GM12878 (cell line): ENCODE measurements at regions not wholly inside any gene's neighbourhood (a gene's known extent, or its start where the extent isn't known, plus 50 kb on each side); places are given as distances from the start of the nearest gene placed in this dataset.
A peak's percentile ranks its signal among the peaks of the same experiment; 100 is the strongest.

Experiments used
- ATAC-seq: fragments of 200-7000 bp; cut with Tn5 transposase; 3 replicates; pipeline ENCODE4 v1.9.1; 2020; ENCODE audit warnings: mild to moderate bottlenecking, moderate library complexity
- BruUV-seq: library from RNA; stranded (reverse); fragments of 400-500 nt; replicated peaks from 2 replicates; lab custom pipeline; 2021; lab: Mats Ljungman, UMichigan
- CTCF ChIA-PET: fragments of 300-600 bp; sonication (Branson Sonifier 250); formaldehyde crosslinking; extraction: SDS; loops from one replicate; lab custom pipeline; 2021; ENCODE audit warnings: inconsistent platforms; lab: Yijun Ruan, JAX
- POLR2A ChIA-PET: fragments of 350-600 bp; formaldehyde crosslinking; extraction: SDS; loops from one replicate; lab custom pipeline; 2021; ENCODE audit warnings: inconsistent platforms; lab: Charles Lee
- RAD21 ChIA-PET: fragments of 300-600 bp; sonication (Branson Sonifier 250); formaldehyde crosslinking; loops from one replicate; lab custom pipeline; 2023; ENCODE audit warnings: antibody characterized with exemption; ENCODE audit not compliant: unreplicated experiment; lab: Charles Lee
- SMC1A ChIA-PET: fragments of 300-600 bp; sonication (Branson Sonifier 250); formaldehyde crosslinking; loops from one replicate; lab custom pipeline; 2023; ENCODE audit not compliant: unreplicated experiment, uncharacterized antibody; lab: Charles Lee
- DNase-seq: peaks from one replicate; pipeline ENCODE4 v3.0.0-alpha.2; 2011; ENCODE audit warnings: low read depth, low spot score
- FAIRE-seq: peaks from 3 replicates; lab custom pipeline; 2011; peaks lifted over from hg19 to GRCh38; lab: Jason Lieb, UNC
- H2AFZ ChIP-seq: 2 replicates; pipeline ENCODE4 v1.6.0; 2011; ENCODE audit warnings: low read depth, low read length, control low read depth; ENCODE audit not compliant: control insufficient read depth
- H3K27ac ChIP-seq: 2 replicates; pipeline ENCODE4 v1.5.1; 2011; ENCODE audit warnings: control low read depth; ENCODE audit not compliant: control insufficient read depth, insufficient read depth
- H3K27me3 ChIP-seq, 2 experiments: replicated peaks in 1 of 2; 2 replicates each; pipeline versions ENCODE4 v1.6.0 to v1.6.1; 2011; ENCODE audit warnings: low read length in 1 of 2; ENCODE audit not compliant: control insufficient read depth in 2 of 2, insufficient read depth in 2 of 2
- H3K36me3 ChIP-seq, 2 experiments: 2 replicates each; pipeline ENCODE4 v1.5.1; 2011; ENCODE audit warnings: low read length in 1 of 2; ENCODE audit not compliant: control insufficient read depth in 2 of 2, insufficient read depth in 2 of 2
- H3K4me1 ChIP-seq: 2 replicates; pipeline ENCODE4 v1.6.1; 2011; ENCODE audit warnings: mild to moderate bottlenecking, low read length, moderate library complexity, mixed read lengths; ENCODE audit not compliant: control insufficient read depth, insufficient read depth
- H3K4me2 ChIP-seq: 2 replicates; pipeline ENCODE4 v1.6.0; 2011; ENCODE audit warnings: control low read depth; ENCODE audit not compliant: control insufficient read depth, insufficient read depth
- H3K4me3 ChIP-seq: fragments of 200-600 bp; sonication (generic); 2 replicates; pipeline ENCODE4 v1.5.1; 2016
- H3K79me2 ChIP-seq: 2 replicates; pipeline ENCODE4 v1.6.0; 2011; ENCODE audit warnings: low read length; ENCODE audit not compliant: control insufficient read depth, insufficient read depth
- H3K9ac ChIP-seq: 2 replicates; pipeline ENCODE4 v1.8.0; 2011; ENCODE audit warnings: low read length, control low read depth, mixed read lengths; ENCODE audit not compliant: control insufficient read depth, insufficient read depth
- H3K9me3 ChIP-seq: replicated peaks from 3 replicates; pipeline ENCODE4 v1.5.1; 2011; ENCODE audit warnings: mild to moderate bottlenecking, low read length; ENCODE audit not compliant: control insufficient read depth, insufficient read depth
- H4K20me1 ChIP-seq: 2 replicates; pipeline ENCODE4 v1.6.0; 2011; ENCODE audit not compliant: control insufficient read depth, insufficient read depth
- BACH1 ChIP-seq: fragments of 450-650 bp; IDR thresholded peaks from 2 replicates; pipeline ENCODE4 v1.6.1; 2017; ENCODE audit warnings: mild to moderate bottlenecking, borderline replicate concordance
- DPF2 ChIP-seq: fragments of 450-650 bp; IDR thresholded peaks from 2 replicates; pipeline ENCODE4 v1.6.1; 2017; ENCODE audit warnings: mild to moderate bottlenecking
- JUNB ChIP-seq: IDR thresholded peaks from 2 replicates; pipeline ENCODE4 v1.6.1; 2016; ENCODE audit warnings: antibody characterized with exemption, mild to moderate bottlenecking
- POU2F2 ChIP-seq: IDR thresholded peaks from 3 replicates; pipeline ENCODE4 v1.6.1; 2011; ENCODE audit warnings: low read depth, mild to moderate bottlenecking, low read length, borderline replicate concordance
- SREBF1 ChIP-seq: IDR thresholded peaks from 2 replicates; pipeline ENCODE4 v1.6.1; 2012; ENCODE audit warnings: mild to moderate bottlenecking, low read length
- ZNF24 ChIP-seq: fragments of 450-650 bp; IDR thresholded peaks from 2 replicates; pipeline ENCODE4 v1.6.1; 2017; ENCODE audit warnings: antibody characterized with exemption, mild to moderate bottlenecking
- WGBS: methylation state at CpG from one replicate; pipeline ENCODE4 v1.1.6; 2016; ENCODE audit warnings: low lambda C conversion rate; ENCODE audit not compliant: insufficient replicate concordance, insufficient coverage; ENCODE audit errors: missing lambda C conversion rate; 5-methylcytosine and 5-hydroxymethylcytosine counted together
- in situ Hi-C: fragments of 300-500 bp; cut with MboI; formaldehyde crosslinking; loops from 9 replicates; pipeline ENCODE4 v1.14.3; 2018; ENCODE audit warnings: mixed read lengths
- intact Hi-C: fragments of 100-400 bp; cut with micrococcal nuclease; formaldehyde crosslinking; loops from one replicate; pipeline ENCODE4 v1.14.2; 2022; ENCODE audit not compliant: unreplicated experiment
- TF ChIP-seq, protein P1 (sequence below): IDR thresholded peaks from 2 replicates; pipeline ENCODE4 v1.6.1; 2011; ENCODE audit warnings: borderline replicate concordance, low read depth, mild to moderate bottlenecking, moderate library complexity, low read length; ENCODE audit not compliant: insufficient read depth, poor library complexity, severe bottlenecking
- TF ChIP-seq, protein P2 (sequence below): IDR thresholded peaks from 2 replicates; pipeline ENCODE4 v1.6.1; 2012; ENCODE audit warnings: mild to moderate bottlenecking, low read depth, low read length

DNA sequence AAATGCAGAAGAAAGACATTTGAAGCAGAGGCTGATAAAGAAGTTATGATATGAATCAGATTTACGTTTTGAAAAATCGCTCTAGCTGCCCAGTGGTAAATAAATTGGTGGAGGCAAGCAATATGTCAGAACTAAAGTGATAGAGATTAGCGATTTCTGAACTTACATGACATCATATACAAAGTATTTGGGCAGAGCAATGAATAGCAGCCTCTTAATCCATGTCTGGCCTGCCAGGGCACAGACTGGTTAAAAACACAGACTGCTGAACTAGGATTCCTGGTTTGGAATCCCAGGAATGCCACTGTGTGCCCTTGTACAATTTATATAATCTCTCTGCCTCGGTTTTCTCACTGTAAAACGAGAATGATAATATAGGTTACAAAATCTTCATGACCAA lies 243.1 kb upstream of the SETMAR start:
- ChIA-PET SMC1A (no interaction called here), POLR2A (no interaction called here), RAD21 (no interaction called here), CTCF (interaction anchor here (1.2 kb wide), 1 partner anchor 211 kb away, joined by 3 read pairs; no protein-coding TSS in a partner anchor)
- Histone ChIP-seq H3K27ac (no peak overlapping the region), H3K9ac (no peak overlapping the region), H3K4me2 (no peak overlapping the region), H4K20me1 (no peaks in the 10 kb centered on the region), H3K9me3 (no peaks in the 10 kb centered on the region), H3K79me2 (no peaks in the 10 kb centered on the region), H3K36me3 (no peaks in the 10 kb centered on the region), H3K4me1 (peaks cover 7% of the 10 kb centered on the region), H3K4me3 (no peak overlapping the region), H2AFZ (no peak overlapping the region), H3K27me3 (no peaks in the 10 kb centered on the region)
- intact Hi-C loops (no loop called here), in situ Hi-C loops (no loop called here)
- TF ChIP-seq DPF2 (no peak), BACH1 (no peak), ZNF24 (no peak), POU2F2 (no peak), SREBF1 (no peak), JUNB (peak; percentile 60)
- TF ChIP-seq, protein P1, sequence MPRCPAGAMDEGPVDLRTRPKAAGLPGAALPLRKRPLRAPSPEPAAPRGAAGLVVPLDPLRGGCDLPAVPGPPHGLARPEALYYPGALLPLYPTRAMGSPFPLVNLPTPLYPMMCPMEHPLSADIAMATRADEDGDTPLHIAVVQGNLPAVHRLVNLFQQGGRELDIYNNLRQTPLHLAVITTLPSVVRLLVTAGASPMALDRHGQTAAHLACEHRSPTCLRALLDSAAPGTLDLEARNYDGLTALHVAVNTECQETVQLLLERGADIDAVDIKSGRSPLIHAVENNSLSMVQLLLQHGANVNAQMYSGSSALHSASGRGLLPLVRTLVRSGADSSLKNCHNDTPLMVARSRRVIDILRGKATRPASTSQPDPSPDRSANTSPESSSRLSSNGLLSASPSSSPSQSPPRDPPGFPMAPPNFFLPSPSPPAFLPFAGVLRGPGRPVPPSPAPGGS: no peak
- TF ChIP-seq, protein P2, sequence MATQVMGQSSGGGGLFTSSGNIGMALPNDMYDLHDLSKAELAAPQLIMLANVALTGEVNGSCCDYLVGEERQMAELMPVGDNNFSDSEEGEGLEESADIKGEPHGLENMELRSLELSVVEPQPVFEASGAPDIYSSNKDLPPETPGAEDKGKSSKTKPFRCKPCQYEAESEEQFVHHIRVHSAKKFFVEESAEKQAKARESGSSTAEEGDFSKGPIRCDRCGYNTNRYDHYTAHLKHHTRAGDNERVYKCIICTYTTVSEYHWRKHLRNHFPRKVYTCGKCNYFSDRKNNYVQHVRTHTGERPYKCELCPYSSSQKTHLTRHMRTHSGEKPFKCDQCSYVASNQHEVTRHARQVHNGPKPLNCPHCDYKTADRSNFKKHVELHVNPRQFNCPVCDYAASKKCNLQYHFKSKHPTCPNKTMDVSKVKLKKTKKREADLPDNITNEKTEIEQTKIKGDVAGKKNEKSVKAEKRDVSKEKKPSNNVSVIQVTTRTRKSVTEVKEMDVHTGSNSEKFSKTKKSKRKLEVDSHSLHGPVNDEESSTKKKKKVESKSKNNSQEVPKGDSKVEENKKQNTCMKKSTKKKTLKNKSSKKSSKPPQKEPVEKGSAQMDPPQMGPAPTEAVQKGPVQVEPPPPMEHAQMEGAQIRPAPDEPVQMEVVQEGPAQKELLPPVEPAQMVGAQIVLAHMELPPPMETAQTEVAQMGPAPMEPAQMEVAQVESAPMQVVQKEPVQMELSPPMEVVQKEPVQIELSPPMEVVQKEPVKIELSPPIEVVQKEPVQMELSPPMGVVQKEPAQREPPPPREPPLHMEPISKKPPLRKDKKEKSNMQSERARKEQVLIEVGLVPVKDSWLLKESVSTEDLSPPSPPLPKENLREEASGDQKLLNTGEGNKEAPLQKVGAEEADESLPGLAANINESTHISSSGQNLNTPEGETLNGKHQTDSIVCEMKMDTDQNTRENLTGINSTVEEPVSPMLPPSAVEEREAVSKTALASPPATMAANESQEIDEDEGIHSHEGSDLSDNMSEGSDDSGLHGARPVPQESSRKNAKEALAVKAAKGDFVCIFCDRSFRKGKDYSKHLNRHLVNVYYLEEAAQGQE: no peak
- DNase-seq: no peak
- no peak for FAIRE-seq
- WGBS: 6% methylated on average over 5 of the region's 5 CpGs
- peak; percentile 44 for ATAC-seq
- no TSS peak for BruUV-seq
